Testis (tissue), 2 donors: ENCODE measurements at regions not wholly inside any gene's neighbourhood (a gene's known extent, or its start where the extent isn't known, plus 50 kb on each side); places are given as distances from the start of the nearest gene placed in this dataset.

ENCODE experiments used
- DNase-seq: peaks from one replicate; pipeline ENCODE4 v3.0.0-alpha.2; 2019
- H3K27ac ChIP-seq, 2 donors: fragments of 200-600 bp; sonication (generic); one replicate each; pipeline ENCODE4 v1.5.1; 2019
- H3K27me3 ChIP-seq: fragments of 200-600 bp; sonication (generic); one replicate; pipeline ENCODE4 v1.5.1; 2019
- H3K36me3 ChIP-seq: fragments of 200-600 bp; sonication (generic); one replicate; pipeline ENCODE4 v1.5.1; 2017; ENCODE audit warnings: low read depth; ENCODE audit errors: missing control alignments
- H3K4me1 ChIP-seq: fragments of 200-600 bp; sonication (generic); one replicate; pipeline ENCODE4 v1.5.1; 2019
- H3K4me3 ChIP-seq, 2 donors: fragments of 200-600 bp; sonication (generic); one replicate each; pipeline ENCODE4 v1.5.1; 2017 to 2019
- H3K9me3 ChIP-seq: fragments of 200-600 bp; sonication (generic); one replicate; pipeline ENCODE4 v1.5.1; 2017
- POLR2A ChIP-seq: fragments of 450-650 bp; IDR thresholded peaks from one replicate; pipeline ENCODE4 v1.6.1; 2017; ENCODE audit warnings: antibody characterized with exemption, mild to moderate bottlenecking, moderate library complexity
- WGBS, 2 donors: methylation state at CpG; one replicate each; pipeline ENCODE4 v1.1.5; 2018; 5-methylcytosine and 5-hydroxymethylcytosine counted together
- intact Hi-C: fragments of 100-400 bp; cut with DNase I; formaldehyde crosslinking; loops from one replicate; pipeline ENCODE4 v1.15.1; 2023; ENCODE audit warnings: low total_unique reads
- TF ChIP-seq, protein P1 (sequence below), 3 experiments: fragments of 450-650 bp in 2 of 3; fragments of 200-600 bp in 1 of 3; sonication (generic) in 1 of 3; IDR thresholded peaks; one replicate each; pipeline ENCODE4 v1.5.1; 2016 to 2019; ENCODE audit warnings: antibody characterized with exemption in 3 of 3, mild to moderate bottlenecking in 2 of 3, moderate library complexity in 1 of 3

DNA sequence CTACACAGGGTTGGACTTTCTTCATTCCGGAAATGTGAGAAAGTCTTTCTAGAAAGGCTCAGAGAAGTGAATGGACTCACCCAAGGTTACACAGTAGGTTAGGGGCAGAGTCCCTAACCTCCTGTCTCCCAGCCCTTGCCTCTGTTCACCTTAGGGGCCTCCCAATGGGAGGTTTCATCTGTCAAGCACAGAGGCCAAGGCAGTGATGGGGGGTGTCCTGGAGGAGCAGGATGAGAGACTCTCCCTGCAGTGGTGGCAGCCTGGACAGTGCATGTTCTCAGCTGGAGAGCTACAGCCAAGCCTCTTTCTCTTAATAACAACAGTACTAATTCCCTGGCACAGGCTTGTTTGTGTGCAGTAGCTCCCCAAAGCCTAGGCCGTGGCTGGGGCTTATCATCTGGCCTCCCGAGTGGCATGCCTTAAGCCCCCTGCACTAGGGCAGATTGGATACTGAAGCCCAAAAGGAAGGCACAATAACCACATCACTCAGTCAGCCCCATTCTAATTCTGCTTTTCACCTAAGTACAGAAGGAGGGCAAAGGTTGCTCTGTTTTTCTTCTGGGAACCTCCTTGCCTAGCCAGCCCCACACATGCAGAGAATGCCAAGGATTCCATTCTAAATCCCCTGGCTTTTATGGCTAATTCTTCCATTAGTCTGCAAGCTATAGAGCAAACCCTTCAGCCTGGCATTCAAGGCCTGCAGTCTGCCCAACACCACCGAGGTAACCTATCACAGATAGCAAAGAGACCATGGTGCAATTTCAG, 50.2 kb upstream of the XPA start:
- intact Hi-C loops, result no loop called here
- Histone ChIP-seq H3K4me3 (no peak overlapping the region), H3K9me3 (no peaks in the 10 kb centered on the region), H3K27ac (no peak overlapping the region), H3K4me1 (no peaks in the 10 kb centered on the region), H3K27me3 (no peaks in the 10 kb centered on the region), H3K36me3 (no peaks in the 10 kb centered on the region)
- WGBS, 2 donors, result 42 to 46% methylated on average over 4 of the region's 4 CpGs
- no peak for TF ChIP-seq POLR2A
- TF ChIP-seq, protein P1, sequence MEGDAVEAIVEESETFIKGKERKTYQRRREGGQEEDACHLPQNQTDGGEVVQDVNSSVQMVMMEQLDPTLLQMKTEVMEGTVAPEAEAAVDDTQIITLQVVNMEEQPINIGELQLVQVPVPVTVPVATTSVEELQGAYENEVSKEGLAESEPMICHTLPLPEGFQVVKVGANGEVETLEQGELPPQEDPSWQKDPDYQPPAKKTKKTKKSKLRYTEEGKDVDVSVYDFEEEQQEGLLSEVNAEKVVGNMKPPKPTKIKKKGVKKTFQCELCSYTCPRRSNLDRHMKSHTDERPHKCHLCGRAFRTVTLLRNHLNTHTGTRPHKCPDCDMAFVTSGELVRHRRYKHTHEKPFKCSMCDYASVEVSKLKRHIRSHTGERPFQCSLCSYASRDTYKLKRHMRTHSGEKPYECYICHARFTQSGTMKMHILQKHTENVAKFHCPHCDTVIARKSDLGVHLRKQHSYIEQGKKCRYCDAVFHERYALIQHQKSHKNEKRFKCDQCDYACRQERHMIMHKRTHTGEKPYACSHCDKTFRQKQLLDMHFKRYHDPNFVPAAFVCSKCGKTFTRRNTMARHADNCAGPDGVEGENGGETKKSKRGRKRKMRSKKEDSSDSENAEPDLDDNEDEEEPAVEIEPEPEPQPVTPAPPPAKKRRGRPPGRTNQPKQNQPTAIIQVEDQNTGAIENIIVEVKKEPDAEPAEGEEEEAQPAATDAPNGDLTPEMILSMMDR (IDR thresholded peaks at IDR 0.05), result no peak
- no peak for DNase-seq

DNA sequence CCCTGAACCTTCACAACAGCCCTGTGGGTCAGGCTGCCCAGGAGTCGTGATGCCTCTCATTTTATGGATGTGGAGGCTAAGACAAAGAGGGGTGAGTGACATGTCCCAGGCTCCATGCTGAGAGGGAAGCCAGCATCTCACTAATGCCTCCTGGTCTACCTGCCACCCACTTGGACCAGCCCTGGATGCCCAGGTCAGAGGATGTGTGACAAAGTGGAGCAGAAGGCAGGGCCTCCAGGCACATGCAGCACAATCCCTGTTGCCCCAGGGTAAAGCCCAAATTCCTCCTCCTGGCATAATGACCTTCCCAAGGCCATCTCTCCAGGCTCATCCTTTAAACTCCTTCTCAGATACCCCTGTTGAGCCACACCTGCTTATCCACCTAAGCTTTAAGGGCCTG, 51.4 kb upstream of the XPA start:
- Histone ChIP-seq H3K9me3 (no peaks in the 10 kb centered on the region), H3K4me3 (no peak overlapping the region), H3K4me1 (no peaks in the 10 kb centered on the region), H3K27me3 (no peaks in the 10 kb centered on the region), H3K36me3 (no peaks in the 10 kb centered on the region), H3K27ac (no peak overlapping the region)
- intact Hi-C loops, result no loop called here
- DNase-seq, result no peak
- WGBS, 2 donors, result 56 to 70% methylated on average over 1 of the region's 1 CpG
- TF ChIP-seq POLR2A, result no peak
- TF ChIP-seq, protein P1 (IDR thresholded peaks at IDR 0.05), result no peak

DNA sequence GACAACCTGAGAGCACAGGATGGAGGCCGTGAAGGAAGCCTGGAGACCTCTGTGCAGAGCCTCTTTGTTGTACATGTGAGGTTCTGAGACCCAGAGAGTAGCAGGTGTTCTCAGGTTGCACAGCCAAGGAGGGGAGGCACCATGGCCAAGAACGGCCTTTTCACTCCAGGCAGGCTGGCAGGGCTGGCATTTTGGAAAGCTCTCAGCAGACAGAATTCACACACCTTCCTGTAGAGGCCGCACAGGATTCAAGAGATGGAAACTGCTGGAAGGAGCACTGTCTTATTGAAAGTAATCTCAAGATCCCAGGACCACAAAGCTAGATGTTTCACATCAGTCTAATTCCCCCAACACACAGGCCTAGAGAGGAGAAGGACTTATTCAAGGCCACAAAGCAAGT, 52.8 kb upstream of the XPA start:
- H3K4me3 ChIP-seq, result no peak overlapping the region
- no peak overlapping the region for H3K27ac ChIP-seq
- 67 to 88% methylated on average over 3 of the region's 3 CpGs for WGBS, 2 donors
- TF ChIP-seq, protein P1 (IDR thresholded peaks at IDR 0.05), result no peak
- TF ChIP-seq POLR2A, result no peak
- no peak for DNase-seq
- H3K9me3 ChIP-seq, result no peaks in the 10 kb centered on the region
- H3K27me3 ChIP-seq, result no peaks in the 10 kb centered on the region
- no peaks in the 10 kb centered on the region for H3K4me1 ChIP-seq
- H3K36me3 ChIP-seq, result no peaks in the 10 kb centered on the region
- intact Hi-C loops, result no loop called here

GRCh38 chr9:97751531-97751930, 54.4 kb upstream of the XPA start:
- no peak for DNase-seq
- H3K4me1 ChIP-seq, result no peaks in the 10 kb centered on the region
- H3K27me3 ChIP-seq, result no peaks in the 10 kb centered on the region
- no peak overlapping the region for H3K27ac ChIP-seq
- no peaks in the 10 kb centered on the region for H3K9me3 ChIP-seq
- no peak for TF ChIP-seq POLR2A
- TF ChIP-seq, protein P1 (IDR thresholded peaks at IDR 0.05), result no peak
- no peak overlapping the region for H3K4me3 ChIP-seq
- intact Hi-C loops, result no loop called here
- no peaks in the 10 kb centered on the region for H3K36me3 ChIP-seq

DNA sequence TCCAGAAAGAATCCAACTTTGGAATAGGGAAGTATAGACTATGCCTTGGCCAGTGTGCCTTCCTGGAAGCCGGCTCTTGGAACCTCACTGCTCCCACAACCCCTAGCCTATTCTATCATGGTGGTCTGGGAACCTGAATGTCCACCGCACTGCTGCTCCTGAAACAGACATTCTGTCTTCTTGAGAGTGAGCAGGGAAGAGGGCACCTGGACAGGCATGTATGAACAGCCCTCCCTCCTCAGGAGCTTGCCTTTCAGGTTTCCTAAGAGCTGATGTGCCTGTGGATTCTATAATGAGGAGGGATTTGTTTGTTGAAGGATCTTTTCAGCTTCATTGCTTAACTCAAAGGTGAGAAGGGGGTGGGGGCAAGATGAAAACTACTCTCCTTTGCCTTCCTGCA, 55.1 kb upstream of the XPA start:
- no peaks in the 10 kb centered on the region for H3K27me3 ChIP-seq
- no peaks in the 10 kb centered on the region for H3K36me3 ChIP-seq
- TF ChIP-seq POLR2A, result no peak
- no peak for DNase-seq
- no peaks in the 10 kb centered on the region for H3K4me1 ChIP-seq
- no peaks in the 10 kb centered on the region for H3K9me3 ChIP-seq
- no peak overlapping the region for H3K27ac ChIP-seq
- intact Hi-C loops, result no loop called here
- WGBS, 2 donors, result 86% methylated on average over 2 of the region's 2 CpGs
- no peak overlapping the region for H3K4me3 ChIP-seq
